Astrocyte of the cerebellum (primary cell): ENCODE measurements at regions not wholly inside any gene's neighbourhood (a gene's known extent, or its start where the extent isn't known, plus 50 kb on each side); places are given as distances from the start of the nearest gene placed in this dataset.
"Not testable (repeated sequence)": the region's sequence is repeated elsewhere in the genome, so short reads cannot be mapped to it uniquely, and the experiment has no call there.

ENCODE experiments used
- DNase-seq: peaks from one replicate; pipeline ENCODE4 v3.0.0-alpha.2; 2011; ENCODE audit warnings: low read depth
- H3K4me3 ChIP-seq: 2 replicates; pipeline ENCODE4 v1.5.1; 2011; ENCODE audit warnings: mild to moderate bottlenecking, low read depth, low read length, moderate library complexity
- CTCF ChIP-seq: IDR thresholded peaks from 2 replicates; pipeline ENCODE4 v1.5.1; 2012; ENCODE audit warnings: low read length, low read depth, moderate library complexity, mild to moderate bottlenecking; ENCODE audit errors: missing control alignments
- in situ Hi-C: cut with HindIII; loops from 2 replicates; pipeline ENCODE4 v1.10.0; 2017; ENCODE audit warnings: low sequenced_read_pairs

GRCh38 chr7:101720324-101720723 lies 91.2 kb upstream of the MYL10 start:
- no peak overlapping the region for H3K4me3 ChIP-seq
- in situ Hi-C loops: no loop called here
- no peak for DNase-seq
- no peak for TF ChIP-seq CTCF

GRCh38 chr7:101722247-101722646 lies 93.2 kb upstream of the MYL10 start:
- H3K4me3 ChIP-seq: no peak overlapping the region
- no peak for TF ChIP-seq CTCF
- in situ Hi-C loops: no loop called here
- DNase-seq: no peak

- TF ChIP-seq CTCF: no peak
- no peak overlapping the region for H3K4me3 ChIP-seq
- in situ Hi-C loops: no loop called here
- DNase-seq: no peak
Observed at GRCh38 chr7:101723835-101724234, 93.6 kb upstream of the CUX1 start.

GRCh38 chr7:101724957-101725356 lies 92.5 kb upstream of the CUX1 start:
- no peak for TF ChIP-seq CTCF
- in situ Hi-C loops: no loop called here
- DNase-seq: no peak
- no peak overlapping the region for H3K4me3 ChIP-seq

GRCh38 chr7:101725921-101726320 lies 91.5 kb upstream of the CUX1 start:
- H3K4me3 ChIP-seq: no peak overlapping the region
- in situ Hi-C loops: no loop called here
- no peak for TF ChIP-seq CTCF
- DNase-seq: no peak

GRCh38 chr7:101727184-101727583 lies 90.2 kb upstream of the CUX1 start:
- DNase-seq: no peak
- TF ChIP-seq CTCF: no peak
- in situ Hi-C loops: no loop called here
- no peak overlapping the region for H3K4me3 ChIP-seq

- DNase-seq: no peak
- in situ Hi-C loops: no loop called here
- H3K4me3 ChIP-seq: no peak overlapping the region
- no peak for TF ChIP-seq CTCF
Observed at GRCh38 chr7:101728128-101728527, 89.3 kb upstream of the CUX1 start.

- in situ Hi-C loops: not testable (repeated sequence)
Observed at GRCh38 chr7:101728873-101729240, 88.6 kb upstream of the CUX1 start.

More at GRCh38 chr7:101728873-101729240, 88.6 kb upstream of the CUX1 start:
- not testable (repeated sequence) for H3K4me3 ChIP-seq, DNase-seq
